SHP77 treated with DMSO at 0.1 percent for 48 hours (cell line): ENCODE measurements at regions not wholly inside any gene's neighbourhood (a gene's known extent, or its start where the extent isn't known, plus 50 kb on each side); places are given as distances from the start of the nearest gene placed in this dataset.
"Not testable (repeated sequence)": the region's sequence is repeated elsewhere in the genome, so short reads cannot be mapped to it uniquely, and the experiment has no call there.

ENCODE experiments used
- DNase-seq: peaks from one replicate; lab custom pipeline; 2025; lab: John Stamatoyannopoulos, UW

- DNase-seq: no peak
Measured at GRCh38 chr22:48511211-48511610, 1316.5 kb downstream of the BRD1 start.

GRCh38 chr22:48510599-48510998 is 1317.1 kb downstream of the BRD1 start:
- no peak for DNase-seq

DNA sequence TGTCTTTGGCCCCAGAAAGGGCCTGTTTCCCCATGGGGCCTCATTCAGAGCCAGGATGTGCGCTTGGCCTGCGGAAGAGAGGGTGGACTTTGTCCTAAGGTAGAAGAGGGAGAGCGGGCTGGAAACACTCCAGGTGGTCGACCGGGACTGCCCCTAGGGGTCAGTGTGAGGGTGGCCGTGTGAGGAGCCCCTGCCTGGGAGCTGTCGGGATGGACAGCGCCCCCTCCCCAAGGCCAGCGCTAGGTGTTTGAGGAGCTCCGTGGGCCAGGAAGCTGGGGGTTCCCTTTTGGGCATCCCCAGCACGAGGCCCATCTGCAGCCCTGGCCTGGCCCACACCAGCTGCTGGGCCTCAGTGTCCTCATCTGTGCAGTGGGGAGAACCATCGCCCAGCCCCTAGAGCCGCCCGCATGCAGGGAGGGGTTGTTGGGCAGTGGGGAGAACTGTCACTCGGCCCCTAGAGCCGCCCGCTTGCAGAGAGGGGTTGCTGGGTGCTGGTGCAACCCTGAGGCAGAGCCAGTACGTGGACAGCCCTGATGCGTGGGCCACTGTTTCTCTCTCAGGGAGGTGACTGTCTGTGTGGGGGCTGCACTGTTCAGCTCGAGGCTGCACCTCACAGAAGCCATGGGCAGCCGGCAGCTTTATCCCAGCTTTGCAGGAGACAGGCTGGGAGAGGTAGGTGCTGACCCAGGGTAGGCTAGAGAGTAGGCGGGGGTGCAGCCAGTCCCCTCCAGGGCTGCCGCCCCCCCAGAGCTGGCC is 1319.9 kb downstream of the BRD1 start:
- DNase-seq: no peak

GRCh38 chr22:48507171-48507570 is 1320.5 kb downstream of the BRD1 start:
- no peak for DNase-seq

GRCh38 chr22:48506506-48507145 is 1321.0 kb downstream of the BRD1 start:
- DNase-seq: no peak

DNA sequence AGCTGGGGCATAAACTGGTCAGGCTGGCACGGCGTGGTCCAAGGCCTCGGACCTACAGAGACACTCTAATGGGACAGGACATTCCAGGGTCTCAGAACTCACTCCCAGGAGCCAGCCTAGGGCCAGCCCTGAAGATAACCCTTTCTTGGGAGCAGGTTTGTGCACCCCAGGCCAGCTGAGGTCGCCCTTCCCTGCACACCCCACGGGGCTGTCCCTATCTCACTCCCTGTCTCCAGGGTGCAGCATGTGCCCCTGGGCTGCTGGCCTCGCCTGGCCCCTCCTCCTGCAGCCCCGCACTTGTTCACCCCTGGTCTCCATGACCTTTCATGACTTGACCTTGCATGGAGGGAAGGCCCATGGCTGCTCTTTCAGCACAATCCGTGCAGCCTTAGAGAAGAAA is 1321.8 kb downstream of the BRD1 start:
- DNase-seq: no peak

- DNase-seq: no peak
Measured at GRCh38 chr22:48504519-48505140, 1323.0 kb downstream of the BRD1 start.

GRCh38 chr22:48503876-48504275 is 1323.8 kb downstream of the BRD1 start:
- no peak for DNase-seq

GRCh38 chr22:48503035-48503625 is 1324.5 kb downstream of the BRD1 start:
- no peak for DNase-seq

- DNase-seq: no peak
Measured at GRCh38 chr22:48501231-48501750, 1326.4 kb downstream of the BRD1 start.

DNA sequence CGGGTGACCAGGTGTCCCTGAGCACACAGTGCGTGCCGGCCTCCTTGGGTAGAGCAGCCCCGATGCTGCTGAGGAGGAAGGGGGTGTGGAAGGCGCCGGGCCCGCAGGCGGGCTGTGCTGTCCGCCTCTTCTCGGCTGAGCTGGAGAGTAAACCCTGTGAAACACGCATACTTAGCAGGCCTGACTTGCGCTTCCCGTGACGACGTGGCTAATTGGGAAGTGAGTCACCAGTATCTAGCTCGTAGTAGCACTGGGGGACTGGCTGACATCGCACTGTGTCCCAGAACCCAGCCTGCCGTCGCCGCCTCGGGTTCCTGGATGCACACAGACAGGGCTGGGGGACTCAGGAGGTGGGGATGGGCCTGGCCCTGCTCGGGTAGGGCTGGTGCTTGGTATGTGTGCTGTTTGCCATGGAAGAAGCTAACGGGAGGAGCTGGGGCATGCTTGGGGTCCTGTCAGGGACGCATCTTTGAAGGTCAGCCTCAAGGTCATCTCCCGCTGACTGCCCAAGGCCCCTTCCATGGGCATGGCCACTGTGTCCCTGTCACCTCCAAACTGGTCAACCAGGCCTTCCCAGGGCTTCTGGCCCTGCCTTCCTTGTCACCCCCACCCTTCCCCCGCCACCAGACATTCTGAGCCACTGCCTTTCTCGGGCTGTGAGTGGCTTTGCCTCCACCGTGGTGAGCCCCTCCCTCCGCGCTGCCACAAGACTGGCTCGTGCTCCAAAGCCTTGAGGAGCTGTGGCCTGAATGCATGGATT is 1327.0 kb downstream of the BRD1 start:
- no peak for DNase-seq

GRCh38 chr22:48499456-48500425 is 1327.9 kb downstream of the BRD1 start:
- no peak for DNase-seq

- no peak for DNase-seq
Measured at GRCh38 chr22:48498526-48499331, 1328.9 kb downstream of the BRD1 start.

GRCh38 chr22:48497743-48498520 is 1329.7 kb downstream of the BRD1 start:
- not testable (repeated sequence) for DNase-seq

GRCh38 chr22:48496987-48497650 is 1330.6 kb downstream of the BRD1 start:
- DNase-seq: no peak

- no peak for DNase-seq
Measured at GRCh38 chr22:48496226-48496845, 1331.3 kb downstream of the BRD1 start.

DNA sequence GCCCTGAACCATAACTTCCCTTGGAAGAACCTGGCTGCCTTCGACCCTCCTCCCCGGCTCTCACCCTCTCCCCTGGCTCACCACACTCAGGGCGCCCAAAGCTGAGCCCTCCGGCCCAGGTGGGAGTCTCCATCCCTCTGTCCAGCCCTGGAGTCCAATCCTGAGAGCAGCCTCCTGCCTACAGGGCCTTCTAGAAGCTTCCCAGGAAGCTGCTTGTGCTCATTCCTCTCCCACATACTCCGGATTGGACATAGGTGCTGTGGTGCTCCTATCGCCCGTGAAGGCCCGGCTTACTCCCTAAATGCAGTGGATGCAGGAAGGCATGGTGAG is 1332.0 kb downstream of the BRD1 start:
- no peak for DNase-seq
